Iris pigment epithelial cell (primary cell): ENCODE measurements at regions not wholly inside any gene's neighbourhood (a gene's known extent, or its start where the extent isn't known, plus 50 kb on each side); places are given as distances from the start of the nearest gene placed in this dataset.

Experiments used
- DNase-seq: peaks from one replicate; pipeline ENCODE4 v3.0.0-alpha.2; 2011; ENCODE audit warnings: low read depth

- no peak for DNase-seq
Measured at GRCh38 chr6:133754298-133754697, 134.6 kb upstream of the TCF21 start.

- DNase-seq, result peak; percentile 61
Measured at GRCh38 chr6:133756078-133756695, 132.7 kb upstream of the TCF21 start.

- no peak for DNase-seq
Measured at GRCh38 chr6:133757335-133757734, 131.6 kb upstream of the TCF21 start.

- DNase-seq, result no peak
Measured at GRCh38 chr6:133758815-133759335, 130.0 kb upstream of the TCF21 start.

- no peak for DNase-seq
Measured at GRCh38 chr6:133759524-133759923, 129.4 kb upstream of the TCF21 start.

- peak; percentile 69 for DNase-seq
Measured at GRCh38 chr6:133761706-133762105, 127.2 kb upstream of the TCF21 start.

GRCh38 chr6:133764008-133764753, 124.7 kb upstream of the TCF21 start:
- peak; percentile 81 for DNase-seq

GRCh38 chr6:133764754-133765208, 124.1 kb upstream of the TCF21 start:
- no peak for DNase-seq

GRCh38 chr6:133767357-133767970, 121.4 kb upstream of the TCF21 start:
- no peak for DNase-seq

- peak; percentile 45 for DNase-seq
Measured at GRCh38 chr6:133768656-133769295, 120.1 kb upstream of the TCF21 start.

GRCh38 chr6:133769463-133769862, 119.5 kb upstream of the TCF21 start:
- peak; percentile 50 for DNase-seq

- DNase-seq, result no peak
Measured at GRCh38 chr6:133772567-133772966, 116.3 kb upstream of the TCF21 start.

- DNase-seq, result no peak
Measured at GRCh38 chr6:133773776-133774175, 115.1 kb upstream of the TCF21 start.

GRCh38 chr6:133774356-133774755, 114.6 kb upstream of the TCF21 start:
- peak; percentile 83 for DNase-seq

- DNase-seq, result peak; percentile 97
Measured at GRCh38 chr6:133778414-133779130, 110.3 kb upstream of the TCF21 start.

GRCh38 chr6:133779916-133780695, 108.8 kb upstream of the TCF21 start:
- DNase-seq, result no peak

GRCh38 chr6:133786016-133786415, 102.9 kb upstream of the TCF21 start:
- DNase-seq, result no peak

GRCh38 chr6:133787122-133787521, 101.8 kb upstream of the TCF21 start:
- no peak for DNase-seq

- no peak for DNase-seq
Measured at GRCh38 chr6:133787859-133788505, 100.9 kb upstream of the TCF21 start.

GRCh38 chr6:133788556-133788955, 100.4 kb upstream of the TCF21 start:
- DNase-seq, result peak; percentile 15
